GM21825 (cell line): ENCODE measurements at regions not wholly inside any gene's neighbourhood (a gene's known extent, or its start where the extent isn't known, plus 50 kb on each side); places are given as distances from the start of the nearest gene placed in this dataset.
"Not testable (repeated sequence)": the region's sequence is repeated elsewhere in the genome, so short reads cannot be mapped to it uniquely, and the experiment has no call there.

Source experiments
- ATAC-seq: cut with Tn5 transposase; IDR thresholded peaks from one replicate; pipeline ENCODE4 v1.9.1; 2021; ENCODE audit warnings: mild to moderate bottlenecking, moderate library complexity; ENCODE audit not compliant: unreplicated experiment

GRCh38 chr12:62196146-62196545 lies 64.1 kb upstream of the USP15 start:
- no peak for ATAC-seq

GRCh38 chr12:62202861-62203260 lies 57.3 kb upstream of the USP15 start:
- not testable (repeated sequence) for ATAC-seq

- ATAC-seq, result no peak
These were observed 54.9 kb upstream of the USP15 start for GRCh38 chr12:62205346-62205745.

DNA sequence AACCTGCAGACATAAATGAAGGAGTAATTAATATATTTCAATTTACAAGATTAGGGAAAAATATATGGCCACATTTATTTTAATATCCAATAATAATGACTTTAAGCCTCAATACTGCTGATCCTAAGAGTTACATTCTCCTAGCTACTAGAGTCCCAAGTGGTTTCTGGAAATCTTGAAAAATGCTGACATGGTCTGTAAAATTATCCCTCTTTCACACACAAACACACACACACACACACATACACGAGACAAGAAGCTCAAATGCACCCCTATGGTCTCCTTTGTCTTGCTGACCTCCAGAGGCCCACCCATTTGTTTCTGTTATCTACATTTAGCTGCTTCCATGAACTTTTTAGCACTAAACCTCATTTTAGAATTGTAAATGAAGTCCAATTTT lies 53.0 kb upstream of the USP15 start:
- ATAC-seq, result no peak
